ENCODE measurements at regions not wholly inside any gene's neighbourhood (a gene's known extent, or its start where the extent isn't known, plus 50 kb on each side); places are given as distances from the start of the nearest gene placed in this dataset.

- no peak for TF ChIP-seq CTCF (IDR thresholded peaks at IDR 0.05; ENCODE audit: poor library complexity)
- no peak for TF ChIP-seq EZH2 (IDR thresholded peaks at IDR 0.05; ENCODE audit: borderline replicate concordance)
- no peak for TF ChIP-seq EZH2phosphoT487 (IDR thresholded peaks at IDR 0.05; ENCODE audit: low read depth, severe bottlenecking, unreplicated experiment)
Observed at GRCh38 chr2:241952816-241953215, 83.3 kb downstream of the RTP5 start.
